B cell (primary cell): ENCODE measurements at regions not wholly inside any gene's neighbourhood (a gene's known extent, or its start where the extent isn't known, plus 50 kb on each side); places are given as distances from the start of the nearest gene placed in this dataset.

Experiments used
- CTCF ChIP-seq: fragments of 200-600 bp; IDR thresholded peaks from one replicate; pipeline ENCODE4 v1.8.0; 2022; ENCODE audit warnings: antibody characterized with exemption, mild to moderate bottlenecking
- EZH2 ChIP-seq: IDR thresholded peaks from 2 replicates; pipeline ENCODE4 v1.6.1; 2012; ENCODE audit warnings: borderline replicate concordance, low read depth, mild to moderate bottlenecking, moderate library complexity, low read length; ENCODE audit not compliant: insufficient read depth, poor library complexity, severe bottlenecking

- TF ChIP-seq CTCF (no peak), EZH2 (no peak)
Measured at GRCh38 chr4:10877076-10877475, 192.5 kb upstream of the CLNK start.
